GM18870 (cell line): ENCODE measurements at regions not wholly inside any gene's neighbourhood (a gene's known extent, or its start where the extent isn't known, plus 50 kb on each side); places are given as distances from the start of the nearest gene placed in this dataset.

Experiments
- ATAC-seq: cut with Tn5 transposase; IDR thresholded peaks from one replicate; pipeline ENCODE4 v1.9.1; 2021; ENCODE audit warnings: moderate library complexity; ENCODE audit not compliant: unreplicated experiment

GRCh38 chr7:69130396-69130795 lies 467.9 kb upstream of the AUTS2 start:
- ATAC-seq, result no peak

DNA sequence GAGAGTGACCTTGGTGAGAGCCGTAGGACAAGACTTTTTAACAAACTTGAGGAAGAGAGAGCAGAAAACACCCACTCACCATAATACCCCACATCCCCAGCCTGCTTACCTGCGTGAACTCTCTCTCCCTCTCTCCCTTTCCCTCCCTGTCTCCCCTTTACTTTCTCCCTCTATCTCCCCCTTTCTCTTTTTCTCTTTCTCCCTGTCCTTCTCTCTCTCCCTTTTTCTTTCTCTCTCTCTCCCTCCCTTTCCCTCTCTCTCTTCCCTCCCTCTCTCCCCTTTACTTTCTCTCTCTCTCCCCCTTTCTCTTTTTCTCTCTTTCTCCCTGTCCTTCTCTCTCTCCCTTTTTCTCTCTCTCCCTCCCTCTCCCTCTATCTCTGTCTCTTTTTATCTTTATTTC lies 464.0 kb upstream of the AUTS2 start:
- no peak for ATAC-seq

- no peak for ATAC-seq
These were observed 450.6 kb upstream of the AUTS2 start for GRCh38 chr7:69147631-69148030.

DNA sequence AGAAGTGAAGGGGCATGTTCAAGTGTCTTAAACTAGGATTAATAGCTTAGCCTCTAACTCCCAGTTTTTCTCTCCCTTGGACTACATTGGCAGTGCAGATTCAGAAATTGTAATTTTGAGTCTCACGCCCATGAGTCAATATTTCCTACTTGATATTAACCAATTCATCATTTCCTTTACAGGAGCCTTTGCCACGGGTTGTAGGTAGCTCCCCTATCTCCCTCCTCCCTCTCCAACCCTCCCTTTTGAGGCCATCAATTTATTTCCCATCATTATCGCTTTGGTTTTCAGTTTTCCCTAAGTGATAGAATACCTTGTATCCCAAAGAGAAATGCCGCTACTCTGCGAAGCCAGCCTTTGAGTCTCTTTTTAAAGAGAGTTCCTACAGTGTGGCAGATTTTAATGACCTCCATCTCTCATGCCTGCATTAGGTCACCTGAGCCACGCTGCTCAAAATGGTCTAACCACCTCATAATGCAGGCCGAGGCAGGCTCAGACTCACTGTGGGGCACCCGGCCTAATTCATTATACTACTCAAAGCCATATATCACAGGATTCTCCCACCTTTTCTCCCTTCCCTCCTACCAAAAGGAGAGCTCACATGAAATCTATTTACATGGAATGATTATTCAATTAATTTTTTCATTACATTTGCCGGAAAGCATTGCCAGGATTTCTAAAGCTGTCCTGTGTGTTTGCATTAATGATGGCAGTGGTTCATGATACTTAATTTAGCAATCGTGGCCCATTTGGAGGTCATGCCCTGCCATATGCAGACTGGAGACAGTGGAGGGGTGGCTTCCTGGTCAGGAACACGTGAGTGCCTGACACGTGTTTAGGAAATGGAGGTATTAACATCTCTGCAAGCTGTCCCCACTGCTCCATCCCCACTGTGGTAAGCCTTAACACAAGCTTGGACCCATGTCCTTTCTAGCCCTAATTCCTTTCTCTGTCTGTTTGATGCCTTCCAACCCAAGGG lies 448.2 kb upstream of the AUTS2 start:
- ATAC-seq, result no peak

- ATAC-seq, result no peak
These were observed 435.9 kb upstream of the AUTS2 start for GRCh38 chr7:69162326-69162725.

GRCh38 chr7:69162931-69163670 lies 435.2 kb upstream of the AUTS2 start:
- ATAC-seq, result no peak

GRCh38 chr7:69166979-69167516 lies 431.2 kb upstream of the AUTS2 start:
- ATAC-seq, result no peak

DNA sequence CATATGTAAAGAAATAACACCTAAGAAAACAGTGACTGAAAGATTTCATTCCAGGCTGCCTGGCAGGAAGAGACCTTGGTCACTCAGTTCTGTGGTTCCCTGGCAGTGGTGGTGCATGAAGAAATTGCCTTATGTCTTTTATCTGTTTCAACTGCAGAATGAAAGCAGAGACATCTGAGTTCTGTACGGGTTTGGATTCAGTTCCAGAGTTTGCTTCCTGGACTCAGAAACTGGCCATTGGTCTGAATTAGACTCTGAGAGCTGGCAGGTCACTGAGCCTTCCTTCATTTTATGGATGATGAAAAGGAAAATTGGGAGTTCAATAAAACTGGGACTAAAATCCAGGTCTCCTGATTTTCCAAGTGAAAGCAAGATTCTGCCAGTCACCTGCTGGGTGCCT lies 428.9 kb upstream of the AUTS2 start:
- ATAC-seq, result no peak

GRCh38 chr7:69172357-69173077 lies 425.8 kb upstream of the AUTS2 start:
- no peak for ATAC-seq

GRCh38 chr7:69173341-69173740 lies 424.9 kb upstream of the AUTS2 start:
- no peak for ATAC-seq

- no peak for ATAC-seq
These were observed 424.4 kb upstream of the AUTS2 start for GRCh38 chr7:69173846-69174245.

- ATAC-seq, result no peak
These were observed 421.4 kb upstream of the AUTS2 start for GRCh38 chr7:69176841-69177240.

- ATAC-seq, result no peak
These were observed 420.8 kb upstream of the AUTS2 start for GRCh38 chr7:69177461-69177861.

- no peak for ATAC-seq
These were observed 420.3 kb upstream of the AUTS2 start for GRCh38 chr7:69177941-69178494.

DNA sequence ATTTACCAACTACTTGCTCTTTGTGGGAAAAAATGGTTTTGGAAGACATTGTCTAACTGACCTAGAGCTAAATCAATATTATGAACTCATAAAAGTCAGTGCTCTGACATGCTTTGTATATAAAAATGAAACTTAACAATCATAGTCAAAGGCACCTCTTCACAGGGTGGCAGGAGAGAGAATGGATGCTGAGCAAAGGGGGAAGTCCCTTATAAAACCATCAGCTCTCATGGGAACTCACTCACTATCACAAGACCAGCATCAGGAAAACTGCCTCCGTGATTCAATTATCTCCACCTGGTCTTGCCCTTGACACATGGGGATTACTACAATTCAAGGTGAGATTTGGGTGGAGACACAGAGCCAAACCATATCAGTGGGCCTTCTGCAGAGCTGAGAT lies 417.6 kb upstream of the AUTS2 start:
- no peak for ATAC-seq

- ATAC-seq, result no peak
These were observed 415.4 kb upstream of the AUTS2 start for GRCh38 chr7:69182596-69183467.

DNA sequence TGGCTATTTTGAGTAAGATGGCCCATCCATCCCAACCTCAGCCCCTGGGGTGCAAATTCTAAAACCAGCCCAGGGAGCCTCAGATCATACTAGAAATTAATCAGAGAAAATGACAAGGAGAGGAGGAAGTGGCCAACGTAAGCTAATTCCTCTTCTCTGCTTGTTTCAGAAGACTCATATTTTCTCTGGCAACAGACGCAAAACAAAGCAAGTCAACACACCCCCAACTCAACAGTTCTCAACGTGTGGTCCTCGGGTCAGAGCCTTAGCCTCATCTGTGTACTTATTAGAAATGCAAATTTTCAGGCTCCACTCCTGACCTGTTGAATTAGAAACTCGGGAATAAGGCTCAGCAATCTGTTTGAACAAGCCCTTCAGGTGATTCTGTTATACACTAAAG lies 413.9 kb upstream of the AUTS2 start:
- ATAC-seq, result no peak

GRCh38 chr7:69185170-69185569 lies 413.1 kb upstream of the AUTS2 start:
- no peak for ATAC-seq

DNA sequence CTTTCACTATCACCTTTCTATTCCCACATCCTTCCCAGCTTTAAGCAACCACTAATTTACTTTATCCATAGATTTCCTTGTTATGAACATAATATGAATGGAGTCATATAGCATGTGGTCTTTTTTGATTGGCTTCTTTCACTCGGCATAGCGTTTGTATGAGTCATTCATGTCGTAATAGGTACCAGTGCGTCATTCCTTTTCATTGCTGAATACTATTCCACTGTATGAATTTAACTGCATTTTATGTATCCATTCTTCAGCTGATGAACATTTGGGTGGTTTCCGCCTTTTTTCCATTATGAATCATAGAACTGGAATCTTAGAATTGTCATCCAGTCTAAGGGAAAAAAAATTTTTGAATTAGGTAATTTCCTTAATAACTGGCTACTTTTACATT lies 411.3 kb upstream of the AUTS2 start:
- no peak for ATAC-seq

- ATAC-seq, result no peak
These were observed 410.4 kb upstream of the AUTS2 start for GRCh38 chr7:69187824-69188333.
